RCC 7860 (cell line): ENCODE measurements at regions not wholly inside any gene's neighbourhood (a gene's known extent, or its start where the extent isn't known, plus 50 kb on each side); places are given as distances from the start of the nearest gene placed in this dataset.

ENCODE experiments used
- DNase-seq: peaks from one replicate; pipeline ENCODE4 v3.0.0-alpha.2; 2015; ENCODE audit warnings: low spot score
- FAIRE-seq: peaks from 2 replicates; lab custom pipeline; 2012; peaks lifted over from hg19 to GRCh38; lab: Jason Lieb, UNC

DNA sequence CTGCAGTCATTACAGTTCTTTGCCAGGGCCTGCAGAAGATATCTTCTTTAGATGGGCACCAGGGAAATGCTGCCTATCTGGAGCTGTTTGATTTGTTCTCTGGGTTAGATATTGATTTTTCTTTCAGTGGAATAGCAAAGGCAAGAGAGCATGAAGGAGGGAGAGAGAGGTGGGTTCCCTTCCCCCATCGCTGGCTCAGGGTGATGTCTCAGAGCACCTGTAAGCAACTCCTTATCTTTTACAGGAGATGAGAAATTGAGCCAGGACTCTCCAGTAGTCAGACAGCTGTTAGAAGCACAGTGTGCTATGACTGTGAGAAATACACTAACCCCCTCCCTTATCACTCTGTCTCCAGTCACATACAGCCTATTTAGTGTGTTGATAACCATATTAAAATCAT is 89.3 kb upstream of the SLC24A5 start:
- no peak for FAIRE-seq

GRCh38 chr15:48031973-48032372 is 88.8 kb upstream of the SLC24A5 start:
- DNase-seq = no peak
- FAIRE-seq = no peak

More for the DNA sequence above, 89.3 kb upstream of the SLC24A5 start:
- DNase-seq = no peak

- DNase-seq = no peak
- no peak for FAIRE-seq
Measured at GRCh38 chr15:48032911-48033310, 87.9 kb upstream of the SLC24A5 start.

- no peak for FAIRE-seq
- DNase-seq = no peak
Measured at GRCh38 chr15:48038221-48038620, 82.6 kb upstream of the SLC24A5 start.

DNA sequence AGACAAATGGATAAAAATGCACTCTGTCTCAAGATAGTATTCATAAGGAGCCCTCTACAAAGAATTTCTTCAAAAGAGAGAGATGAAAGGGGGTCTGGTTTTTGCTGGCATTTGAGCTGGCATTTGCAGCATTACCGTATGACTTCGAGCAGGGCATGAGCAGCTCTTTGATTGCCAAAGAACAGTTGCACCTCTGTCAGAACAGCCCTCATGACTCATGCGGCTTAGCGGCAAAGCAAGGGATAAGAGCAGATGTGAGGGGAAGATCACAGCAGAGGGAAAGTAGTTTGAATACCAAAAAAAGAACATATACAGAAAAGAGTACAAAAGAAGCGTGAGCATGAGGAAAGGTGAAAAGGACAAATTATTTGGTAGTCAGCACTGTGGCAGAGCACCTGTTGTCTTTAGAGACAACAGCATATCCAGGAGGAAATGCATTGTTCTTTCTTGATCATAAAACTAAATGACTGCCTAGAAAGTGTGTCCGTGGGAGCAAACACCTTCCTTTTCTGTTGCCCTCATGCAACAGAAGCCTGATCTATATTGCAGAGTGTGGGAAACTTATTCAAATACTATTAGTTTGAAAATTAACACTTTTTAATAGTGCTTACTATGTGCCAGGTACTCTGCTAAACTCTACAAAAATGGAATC is 80.5 kb upstream of the SLC24A5 start:
- FAIRE-seq = no peak
- no peak for DNase-seq

- DNase-seq (no peak), FAIRE-seq (no peak)
Measured at GRCh38 chr15:48041454-48041853, 79.3 kb upstream of the SLC24A5 start.

GRCh38 chr15:48046813-48047438 is 73.9 kb upstream of the SLC24A5 start:
- no peak for FAIRE-seq
- no peak for DNase-seq

- FAIRE-seq (no peak), DNase-seq (no peak)
Measured at GRCh38 chr15:48049736-48050135, 71.1 kb upstream of the SLC24A5 start.

DNA sequence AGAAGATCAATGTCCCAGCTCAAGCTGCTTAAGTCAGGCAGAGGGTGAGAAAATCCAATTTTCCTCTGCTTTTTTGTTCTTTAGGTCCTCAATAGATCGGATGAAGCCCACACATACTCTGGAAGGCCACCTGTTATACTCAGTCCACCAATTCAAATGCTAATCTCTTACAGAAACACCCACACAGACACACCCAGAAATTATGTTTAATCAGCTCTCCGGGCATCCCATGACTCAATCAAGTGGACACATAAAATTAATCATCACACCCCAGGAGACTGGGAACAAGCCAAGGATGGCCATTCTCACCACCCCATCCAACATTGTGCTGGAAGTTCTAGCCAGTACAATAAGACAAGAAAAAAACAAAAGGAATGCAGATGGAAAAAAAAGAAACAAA is 67.8 kb upstream of the SLC24A5 start:
- FAIRE-seq = no peak
- DNase-seq = no peak

DNA sequence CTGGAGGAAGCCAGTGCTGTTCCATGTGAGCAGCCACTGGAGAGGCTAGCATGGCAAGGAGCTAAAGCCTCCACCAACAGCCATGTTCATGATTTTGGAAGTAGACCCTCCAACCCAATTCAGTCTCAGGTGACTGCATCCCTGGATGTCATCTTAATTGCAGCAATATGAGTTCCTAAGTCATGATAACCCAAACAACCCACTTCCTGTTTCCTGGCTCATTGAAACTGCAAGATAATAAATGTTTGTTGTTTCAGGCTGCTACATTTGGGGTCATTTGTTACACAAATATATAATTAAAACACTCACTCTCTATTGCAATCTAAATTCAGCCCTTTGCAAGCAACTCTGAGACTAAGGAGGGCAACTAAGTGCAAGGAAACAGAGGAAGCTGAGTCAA is 62.4 kb upstream of the SLC24A5 start:
- no peak for FAIRE-seq

DNA sequence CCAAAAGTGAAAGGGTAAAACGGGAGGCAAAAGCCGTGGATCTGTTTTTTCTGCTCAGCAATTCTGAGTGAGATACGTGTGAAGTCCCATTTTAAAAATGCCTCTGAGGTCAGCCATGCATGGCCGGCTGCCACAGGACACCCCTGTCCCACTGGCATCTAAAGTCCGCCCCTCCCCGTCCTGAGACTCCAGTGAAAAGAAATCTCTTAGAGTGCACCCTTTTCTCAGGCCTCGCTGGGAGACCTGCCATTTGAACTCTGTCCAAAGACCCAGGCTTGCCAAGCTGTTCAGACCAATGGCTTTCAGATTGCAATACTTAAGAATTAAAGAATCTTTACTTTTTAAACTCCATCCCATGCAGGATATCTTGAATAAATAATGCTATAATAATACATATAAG is 61.0 kb upstream of the SLC24A5 start:
- FAIRE-seq = no peak

More for the DNA sequence above, 62.4 kb upstream of the SLC24A5 start:
- no peak for DNase-seq

GRCh38 chr15:48060396-48060795 is 60.4 kb upstream of the SLC24A5 start:
- no peak for DNase-seq
- no peak for FAIRE-seq

More for the DNA sequence above, 61.0 kb upstream of the SLC24A5 start:
- no peak for DNase-seq

- no peak for DNase-seq
- FAIRE-seq = no peak
Measured at GRCh38 chr15:48061605-48062004, 59.2 kb upstream of the SLC24A5 start.

DNA sequence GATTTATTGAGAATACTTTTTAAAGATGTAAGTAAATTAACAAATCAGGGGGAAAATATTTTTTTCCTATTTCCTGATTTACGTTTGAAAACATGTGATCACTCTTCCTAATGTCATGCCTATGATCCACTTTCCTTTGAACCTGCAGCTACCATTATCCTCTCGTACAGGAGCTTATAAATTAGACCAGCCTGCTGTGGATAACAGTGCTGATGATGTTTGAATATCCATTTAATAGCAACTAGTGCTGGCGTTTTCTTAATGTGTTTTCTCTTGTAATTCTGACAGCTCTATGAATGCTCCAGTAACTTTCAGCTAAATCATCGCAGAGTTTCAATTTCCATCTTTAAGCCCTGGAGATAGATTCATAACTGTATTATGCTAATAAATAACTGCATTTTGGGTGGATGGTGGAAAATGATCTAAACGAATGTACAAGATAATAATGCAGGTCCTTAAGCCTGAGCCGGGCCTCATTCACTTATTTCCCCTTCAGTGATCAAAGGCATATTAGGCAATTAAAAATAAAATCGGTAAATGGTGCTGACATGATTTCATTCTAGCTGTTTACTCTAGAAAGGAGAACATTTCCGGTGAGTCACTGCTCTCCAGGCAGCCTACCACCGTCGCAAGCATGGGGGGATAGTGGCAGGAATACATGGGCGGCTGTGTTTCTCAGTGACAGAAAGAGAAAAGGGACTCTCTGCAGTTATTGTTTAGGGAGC is 58.5 kb upstream of the SLC24A5 start:
- FAIRE-seq = no peak
- DNase-seq = no peak

DNA sequence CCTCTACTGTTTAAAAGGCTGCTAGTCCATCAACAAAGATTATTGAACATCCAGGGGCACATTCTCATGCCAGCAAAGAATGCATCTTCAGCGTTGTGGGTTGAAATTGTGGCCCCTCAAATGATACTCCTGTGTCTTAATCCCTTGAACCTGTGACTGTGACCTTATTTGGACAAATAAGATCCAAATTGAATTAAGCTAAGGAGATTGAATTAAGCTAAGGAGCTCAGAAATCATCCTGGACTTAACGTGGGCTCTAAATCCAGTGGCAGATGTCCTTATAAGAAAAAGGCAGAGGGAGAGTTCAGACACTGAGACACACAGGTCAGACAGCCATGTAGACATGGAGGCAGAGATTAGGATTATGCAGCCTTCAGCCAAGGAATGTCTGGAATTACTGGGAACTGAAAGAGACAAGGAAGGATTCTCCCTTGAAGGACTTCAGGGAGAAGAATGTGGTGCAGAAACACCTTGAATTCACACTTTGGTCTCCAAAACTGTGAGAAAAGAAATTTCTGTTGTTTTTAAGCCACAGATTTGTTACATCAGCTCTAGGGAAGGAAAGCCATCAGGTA is 57.3 kb upstream of the SLC24A5 start:
- FAIRE-seq (no peak), DNase-seq (no peak)

GRCh38 chr15:48064421-48064820 is 56.4 kb upstream of the SLC24A5 start:
- FAIRE-seq (no peak), DNase-seq (no peak)

DNA sequence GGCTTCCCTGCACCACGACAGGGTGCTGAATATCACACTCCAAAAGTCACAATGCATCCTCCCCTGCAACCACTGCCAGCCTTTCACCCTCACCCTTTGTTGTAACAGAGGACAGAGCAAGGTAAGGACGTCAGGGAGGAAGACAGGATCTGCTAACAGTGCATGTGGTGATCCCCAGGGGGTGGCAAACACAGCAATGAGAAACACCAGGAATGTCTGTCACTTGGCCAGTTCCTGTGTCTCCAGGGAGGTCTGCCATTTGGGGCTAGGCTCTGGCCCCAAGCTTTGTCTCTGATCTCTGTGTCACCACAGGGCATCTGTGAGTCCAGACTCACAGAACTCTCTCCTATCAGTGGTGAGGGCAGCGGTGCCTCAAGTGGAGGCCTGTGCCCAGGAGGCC is 54.3 kb upstream of the SLC24A5 start:
- DNase-seq (no peak), FAIRE-seq (no peak)
